H9 (cell line): ENCODE measurements at regions not wholly inside any gene's neighbourhood (a gene's known extent, or its start where the extent isn't known, plus 50 kb on each side); places are given as distances from the start of the nearest gene placed in this dataset.

ENCODE experiments used
- DNase-seq: peaks from one replicate; pipeline ENCODE4 v3.0.0-alpha.2; 2017
- H2AFZ ChIP-seq: one replicate; pipeline ENCODE4 v1.6.1; 2013; ENCODE audit warnings: mild to moderate bottlenecking, low read length, control low read depth, moderate library complexity
- H2AK5ac ChIP-seq: 2 replicates; pipeline ENCODE4 v1.6.1; 2013; ENCODE audit warnings: low read length, control low read depth, mixed read lengths; ENCODE audit not compliant: insufficient read length
- H2BK120ac ChIP-seq: one replicate; pipeline ENCODE4 v1.6.1; 2013; ENCODE audit warnings: low read depth, mild to moderate bottlenecking, low read length, control low read depth, inconsistent platforms; ENCODE audit not compliant: poor library complexity, severe bottlenecking
- H2BK12ac ChIP-seq: 2 replicates; pipeline ENCODE4 v1.6.1; 2013; ENCODE audit warnings: low read length, control low read depth, mixed read lengths, low read depth; ENCODE audit not compliant: insufficient read length
- H2BK15ac ChIP-seq: 2 replicates; pipeline ENCODE4 v1.6.1; 2013; ENCODE audit warnings: low read depth, low read length, control low read depth
- H2BK20ac ChIP-seq: one replicate; pipeline ENCODE4 v1.6.1; 2013; ENCODE audit warnings: low read depth, mild to moderate bottlenecking, low read length, control low read depth, inconsistent platforms; ENCODE audit not compliant: poor library complexity, severe bottlenecking
- H2BK5ac ChIP-seq: 2 replicates; pipeline ENCODE4 v1.6.1; 2013; ENCODE audit warnings: low read length, control low read depth, mixed read lengths; ENCODE audit not compliant: insufficient read length
- H3K14ac ChIP-seq: 2 replicates; pipeline ENCODE4 v1.6.1; 2013; ENCODE audit warnings: low read length, control low read depth; ENCODE audit not compliant: insufficient read depth
- H3K18ac ChIP-seq: 2 replicates; pipeline ENCODE4 v1.6.1; 2013; ENCODE audit warnings: low read depth, mild to moderate bottlenecking, mixed read lengths, low read length, control low read depth; ENCODE audit not compliant: insufficient read length
- H3K23ac ChIP-seq: 2 replicates; pipeline ENCODE4 v1.6.1; 2013; ENCODE audit warnings: low read length, control low read depth, mixed read lengths, low read depth; ENCODE audit not compliant: insufficient read length
- H3K23me2 ChIP-seq: 2 replicates; pipeline ENCODE4 v1.6.1; 2013; ENCODE audit warnings: low read depth, mild to moderate bottlenecking, mixed read lengths, low read length, control low read depth; ENCODE audit not compliant: insufficient read length, poor library complexity, severe bottlenecking
- H3K27ac ChIP-seq: 2 replicates; pipeline ENCODE4 v1.5.1; 2013; ENCODE audit warnings: low read length, control low read depth, mixed read lengths, low read depth; ENCODE audit not compliant: insufficient read length
- H3K27me3 ChIP-seq: 2 replicates; pipeline ENCODE4 v1.6.1; 2013; ENCODE audit warnings: low read length, control low read depth, inconsistent platforms; ENCODE audit not compliant: insufficient read depth
- H3K4ac ChIP-seq: 2 replicates; pipeline ENCODE4 v1.6.1; 2013; ENCODE audit warnings: low read depth, mild to moderate bottlenecking, control low read depth, inconsistent platforms, low read length, moderate library complexity
- H3K4me1 ChIP-seq: 2 replicates; pipeline ENCODE4 v1.6.1; 2013; ENCODE audit warnings: low read length, control low read depth, inconsistent platforms; ENCODE audit not compliant: insufficient read depth
- H3K4me2 ChIP-seq: 2 replicates; pipeline ENCODE4 v1.6.1; 2013; ENCODE audit warnings: low read length, control low read depth, mixed read lengths; ENCODE audit not compliant: insufficient read length, insufficient read depth
- H3K56ac ChIP-seq: 2 replicates; pipeline ENCODE4 v1.6.1; 2013; ENCODE audit warnings: low read depth, mild to moderate bottlenecking, mixed read lengths, low read length, control low read depth; ENCODE audit not compliant: insufficient read length
- H3K79me1 ChIP-seq: 2 replicates; pipeline ENCODE4 v1.6.1; 2013; ENCODE audit warnings: low read depth, mild to moderate bottlenecking, moderate library complexity, low read length, control low read depth, inconsistent platforms; ENCODE audit not compliant: insufficient read depth, poor library complexity, severe bottlenecking
- H3K79me2 ChIP-seq: 2 replicates; pipeline ENCODE4 v1.6.1; 2013; ENCODE audit warnings: low read length, control low read depth, inconsistent platforms; ENCODE audit not compliant: insufficient read depth
- H3K9ac ChIP-seq: 2 replicates; pipeline ENCODE4 v1.6.1; 2013; ENCODE audit warnings: low read length, control low read depth, mixed read lengths; ENCODE audit not compliant: insufficient read length; ENCODE audit errors: extremely low read depth
- H3K9me3 ChIP-seq: one replicate; pipeline ENCODE4 v1.6.1; 2013; ENCODE audit warnings: low read depth, low read length, inconsistent platforms; ENCODE audit not compliant: control insufficient read depth
- H3T11ph ChIP-seq: one replicate; pipeline ENCODE4 v1.6.1; 2013; ENCODE audit warnings: mild to moderate bottlenecking, low read length, control low read depth, inconsistent platforms
- H4K20me1 ChIP-seq: one replicate; pipeline ENCODE4 v1.6.1; 2013; ENCODE audit not compliant: control insufficient read depth, insufficient read length, insufficient read depth
- H4K5ac ChIP-seq: 2 replicates; pipeline ENCODE4 v1.6.1; 2013; ENCODE audit warnings: low read depth, mild to moderate bottlenecking, mixed read lengths, low read length, control low read depth; ENCODE audit not compliant: insufficient read length
- H4K8ac ChIP-seq: replicated peaks from 2 replicates; pipeline ENCODE4 v1.6.1; 2013; ENCODE audit warnings: low read length, control low read depth, mixed read lengths, low read depth; ENCODE audit not compliant: insufficient read length
- H4K91ac ChIP-seq: 2 replicates; pipeline ENCODE4 v1.6.1; 2013; ENCODE audit warnings: low read depth, mild to moderate bottlenecking, moderate library complexity, mixed read lengths, low read length, control low read depth; ENCODE audit not compliant: insufficient read length
- H3K27ac Mint-ChIP-seq, 3 experiments: 2 replicates in 2 of 3; 3 replicates in 1 of 3; pipeline ENCODE4 v1.8.0; 2020 to 2021; ENCODE audit warnings: mixed read lengths in 3 of 3, mild to moderate bottlenecking in 1 of 3, moderate library complexity in 1 of 3
- H3K27me3 Mint-ChIP-seq: 2 replicates; pipeline ENCODE4 v1.8.0; 2021; ENCODE audit warnings: low read depth, mild to moderate bottlenecking, moderate library complexity, mixed read lengths
- H3K36me3 Mint-ChIP-seq, 3 experiments: 2 replicates in 2 of 3; 3 replicates in 1 of 3; pipeline ENCODE4 v1.8.0; 2020 to 2021; ENCODE audit warnings: low read depth in 3 of 3, mixed read lengths in 3 of 3; ENCODE audit not compliant: insufficient read depth in 1 of 3
- H3K4me1 Mint-ChIP-seq, 2 experiments: 2 replicates each; pipeline ENCODE4 v1.8.0; 2020; ENCODE audit warnings: mixed read lengths in 2 of 2
- H3K4me3 Mint-ChIP-seq, 2 experiments: 2 replicates in 1 of 2; 3 replicates in 1 of 2; pipeline ENCODE4 v1.8.0; 2020 to 2021; ENCODE audit warnings: mild to moderate bottlenecking in 2 of 2, mixed read lengths in 2 of 2, moderate library complexity in 1 of 2
- H3K9me3 Mint-ChIP-seq, 2 experiments: 2 replicates in 1 of 2; 3 replicates in 1 of 2; pipeline ENCODE4 v1.8.0; 2020; ENCODE audit warnings: mild to moderate bottlenecking in 2 of 2, mixed read lengths in 2 of 2, moderate library complexity in 1 of 2
- CTCF ChIP-seq: fragments of 200-600 bp; sonication (generic); conservative IDR thresholded peaks from 3 replicates; pipeline ENCODE4 v1.8.0; 2021; ENCODE audit warnings: antibody characterized with exemption, mild to moderate bottlenecking
- WGBS: extraction: QIAGEN DNeasy Blood & Tissue Kit; methylation state at CpG from one replicate; pipeline ENCODE4 v1.1.7; 2013; ENCODE audit warnings: missing lambda C conversion rate, low lambda C conversion rate, mixed read lengths; ENCODE audit not compliant: insufficient read length; ENCODE audit errors: extremely low coverage; 5-methylcytosine and 5-hydroxymethylcytosine counted together

- Histone ChIP-seq H4K8ac (no peak overlapping the region), H3T11ph (no peak overlapping the region), H4K91ac (no peak overlapping the region), H2AFZ (no peak overlapping the region), H3K56ac (no peak overlapping the region), H3K9me3 (no peaks in the 10 kb centered on the region), H3K27ac (no peak overlapping the region), H3K4me1 (no peaks in the 10 kb centered on the region), H3K9ac (no peak overlapping the region), H3K23ac (no peak overlapping the region), H3K14ac (no peak overlapping the region), H4K5ac (no peak overlapping the region), H2AK5ac (no peak overlapping the region), H3K79me1 (no peaks in the 10 kb centered on the region), H2BK12ac (no peak overlapping the region), H2BK15ac (no peak overlapping the region), H3K27me3 (no peaks in the 10 kb centered on the region), H4K20me1 (no peaks in the 10 kb centered on the region), H3K4ac (no peak overlapping the region), H2BK120ac (no peak overlapping the region), H3K23me2 (no peaks in the 10 kb centered on the region), H3K79me2 (no peaks in the 10 kb centered on the region), H2BK20ac (no peak overlapping the region), H3K4me2 (no peak overlapping the region), H2BK5ac (no peak overlapping the region), H3K18ac (no peak overlapping the region)
- Mint-ChIP-seq H3K9me3 (no peaks in the 10 kb centered on the region), H3K4me3 (no peak overlapping the region), H3K27ac (no peak overlapping the region), H3K4me1 (peaks cover 0 to 2% of the 10 kb centered on the region in 2 experiments; a peak in 1 of 4 replicates), H3K36me3 (no peaks in the 10 kb centered on the region), H3K27me3 (no peaks in the 10 kb centered on the region)
- no peak for DNase-seq
- no peak for TF ChIP-seq CTCF
- no CpG with 5 or more reads among the region's 2 CpGs for WGBS
Measured at GRCh38 chr21:19275065-19275464, 871.5 kb upstream of the TMPRSS15 start.
